NCI-H1436 (cell line): ENCODE measurements at regions not wholly inside any gene's neighbourhood (a gene's known extent, or its start where the extent isn't known, plus 50 kb on each side); places are given as distances from the start of the nearest gene placed in this dataset.
"Not testable (repeated sequence)": the region's sequence is repeated elsewhere in the genome, so short reads cannot be mapped to it uniquely, and the experiment has no call there.

ENCODE experiments used
- DNase-seq: peaks from one replicate; lab custom pipeline; 2025; lab: John Stamatoyannopoulos, UW

DNA sequence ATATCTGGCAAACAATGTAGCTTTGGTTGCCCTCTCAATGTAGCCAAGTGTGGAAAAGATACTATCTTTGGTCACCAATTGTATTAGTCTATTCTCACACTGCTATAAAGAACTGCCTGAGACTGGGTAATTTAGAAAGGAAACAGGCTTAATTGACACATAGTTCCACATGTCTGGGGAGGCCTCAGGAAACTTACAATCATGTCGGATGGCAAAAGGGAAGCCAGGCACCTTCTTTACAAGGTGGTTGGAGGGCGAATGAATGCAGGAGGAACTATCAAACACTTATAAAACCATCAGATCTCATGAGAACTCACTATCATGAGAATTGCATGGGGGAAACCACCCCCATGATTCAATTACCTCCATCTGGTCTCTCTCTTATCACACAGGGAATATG lies 133.1 kb upstream of the TBCA start:
- no peak for DNase-seq

DNA sequence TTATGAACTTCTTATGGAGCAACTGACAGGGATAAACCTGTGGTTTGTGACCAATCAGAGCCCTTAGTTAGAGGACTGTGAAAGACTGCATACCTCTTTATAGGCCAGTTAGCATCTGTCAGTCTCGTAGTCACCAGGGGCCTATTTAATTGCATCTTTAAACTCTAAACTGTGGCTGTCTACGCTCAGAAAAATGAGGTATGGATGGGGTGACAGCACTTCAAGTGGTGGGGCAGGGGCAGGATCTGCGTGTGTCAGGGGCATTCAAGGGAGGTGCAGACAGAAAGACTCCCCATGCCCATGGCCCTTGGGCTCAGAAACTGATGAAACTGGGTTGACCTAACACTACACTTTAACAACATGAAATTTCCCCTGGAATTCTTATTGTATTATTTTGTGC lies 132.6 kb upstream of the TBCA start:
- no peak for DNase-seq

DNA sequence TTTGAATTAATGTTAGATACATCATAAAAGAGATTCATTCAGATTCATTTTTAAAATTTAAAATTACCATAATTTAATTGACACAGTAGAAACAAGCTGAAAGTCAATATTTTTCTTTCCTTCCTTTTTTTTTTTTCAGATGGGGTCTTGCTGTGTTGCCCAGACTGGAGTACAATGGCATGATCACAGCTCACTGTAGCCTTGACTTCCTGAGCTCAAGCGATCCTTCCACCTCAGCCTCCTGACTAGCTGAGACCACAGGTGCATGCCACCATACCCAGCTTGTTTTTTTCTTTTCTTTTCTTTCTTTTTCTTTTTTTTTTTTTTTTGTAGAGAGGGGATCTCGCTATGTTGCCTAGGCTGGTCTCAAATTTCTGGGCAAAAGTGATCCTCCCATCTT lies 131.6 kb upstream of the TBCA start:
- no peak for DNase-seq

DNA sequence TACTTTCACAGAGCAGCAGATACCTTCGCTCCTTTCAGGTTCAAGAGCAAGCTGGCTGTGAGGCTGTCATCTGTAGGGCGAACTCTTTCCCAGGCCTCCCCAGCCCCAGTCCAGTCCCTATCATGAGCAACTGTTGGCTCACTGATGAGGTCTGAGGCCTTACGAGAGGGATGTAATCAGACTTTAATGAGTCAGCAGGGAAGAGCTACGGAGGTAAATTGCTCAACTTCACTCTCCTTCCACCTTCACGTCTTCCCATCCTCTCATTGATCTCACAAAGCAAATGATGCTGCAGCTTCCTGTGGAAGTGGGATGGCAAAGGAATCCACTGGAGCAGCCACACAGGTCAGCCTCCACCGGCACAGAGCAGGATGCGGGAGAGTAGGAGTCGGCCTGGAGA lies 130.7 kb upstream of the TBCA start:
- DNase-seq: no peak

DNA sequence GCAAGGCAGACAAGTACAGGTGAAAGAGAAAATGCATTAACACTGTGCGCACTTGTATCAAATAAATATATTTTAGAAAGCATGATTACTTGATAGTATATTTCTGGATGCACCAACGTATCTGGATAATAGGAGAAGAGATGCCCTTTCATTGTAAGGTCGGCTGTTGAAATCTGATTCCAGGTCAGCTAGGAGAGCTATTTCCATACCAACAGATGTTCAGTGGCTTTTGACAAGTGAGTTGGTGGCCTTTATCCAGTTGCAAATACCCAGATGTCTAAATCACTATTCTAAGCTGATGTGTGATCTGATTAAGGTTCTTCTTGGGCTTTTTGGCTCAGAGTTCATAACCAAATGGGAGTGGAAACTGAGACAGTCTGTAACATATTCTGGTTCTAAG lies 128.2 kb upstream of the TBCA start:
- no peak for DNase-seq

DNA sequence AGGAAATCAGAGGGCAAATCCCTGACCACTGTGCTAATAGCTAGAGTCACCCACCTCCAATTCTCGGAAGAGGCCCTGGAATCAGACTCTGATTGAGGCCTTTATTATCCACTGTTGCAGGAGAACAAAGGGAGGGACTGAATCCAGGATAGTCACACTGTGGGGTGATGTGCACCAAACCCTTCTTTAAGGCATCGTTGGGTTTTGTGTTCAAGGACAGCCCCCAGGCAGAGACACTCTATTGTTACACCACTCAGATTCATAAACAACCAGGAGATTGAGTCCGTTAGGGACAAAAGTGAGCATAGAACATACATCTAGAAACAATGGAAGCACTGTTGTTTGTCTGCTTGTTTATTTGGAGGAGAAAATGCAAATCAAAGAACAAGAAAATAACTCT lies 124.6 kb upstream of the TBCA start:
- DNase-seq: no peak

DNA sequence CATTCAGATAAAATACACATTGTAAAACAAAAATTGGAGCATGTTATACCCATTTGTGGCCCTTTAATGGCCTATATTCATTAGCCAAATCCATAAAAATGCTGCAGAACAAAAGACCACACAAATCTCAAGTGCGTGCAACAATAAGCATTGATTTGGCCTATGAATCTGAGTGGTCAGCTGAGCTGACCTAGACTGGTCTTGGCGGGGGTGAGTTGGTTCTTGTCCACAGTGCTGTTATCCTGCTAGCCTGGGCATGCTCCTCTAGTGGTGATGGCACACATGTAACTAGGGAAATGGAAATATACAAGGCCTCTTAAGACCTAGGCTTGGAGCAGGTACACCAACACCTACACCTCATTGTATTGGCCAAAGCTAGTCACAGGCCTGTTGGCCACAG lies 122.2 kb upstream of the TBCA start:
- no peak for DNase-seq

DNA sequence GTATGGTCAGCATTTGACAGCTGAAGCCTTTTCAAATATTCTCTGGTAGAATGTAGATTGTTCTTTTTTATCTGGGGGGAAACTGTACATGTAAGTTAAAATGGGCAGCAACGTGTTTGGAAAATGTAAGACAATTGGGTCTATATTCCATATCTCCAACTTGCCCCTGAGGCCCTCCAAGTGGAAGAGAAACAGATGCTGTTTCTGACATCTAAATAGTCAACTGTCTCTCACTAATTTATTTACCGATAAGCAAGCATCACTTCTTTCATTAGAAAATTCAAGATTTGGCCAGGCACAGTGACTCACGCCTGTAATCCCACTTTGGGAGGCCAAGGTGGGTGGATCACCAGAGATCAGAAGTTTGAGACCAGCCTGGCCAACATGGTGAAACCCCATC lies 120.2 kb upstream of the TBCA start:
- no peak for DNase-seq

DNA sequence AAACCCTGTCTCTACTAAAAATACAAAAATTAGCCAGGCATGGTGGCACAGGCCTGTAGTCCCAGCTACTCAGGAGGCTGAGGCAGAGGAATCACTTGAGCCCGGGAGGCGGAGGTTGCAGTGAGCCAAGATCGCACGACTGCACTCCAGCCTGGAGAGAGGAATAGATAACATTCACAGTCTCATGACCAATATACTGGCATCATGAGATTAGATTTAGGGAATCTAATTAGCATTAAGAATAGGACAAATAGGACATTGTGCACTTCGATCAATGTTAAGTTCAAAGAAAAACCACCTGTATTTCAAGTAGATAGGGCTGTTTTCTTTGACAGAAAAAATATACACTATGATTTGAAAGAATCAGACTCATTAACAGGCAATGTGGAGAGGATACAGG lies 118.0 kb upstream of the TBCA start:
- DNase-seq: not testable (repeated sequence)

DNA sequence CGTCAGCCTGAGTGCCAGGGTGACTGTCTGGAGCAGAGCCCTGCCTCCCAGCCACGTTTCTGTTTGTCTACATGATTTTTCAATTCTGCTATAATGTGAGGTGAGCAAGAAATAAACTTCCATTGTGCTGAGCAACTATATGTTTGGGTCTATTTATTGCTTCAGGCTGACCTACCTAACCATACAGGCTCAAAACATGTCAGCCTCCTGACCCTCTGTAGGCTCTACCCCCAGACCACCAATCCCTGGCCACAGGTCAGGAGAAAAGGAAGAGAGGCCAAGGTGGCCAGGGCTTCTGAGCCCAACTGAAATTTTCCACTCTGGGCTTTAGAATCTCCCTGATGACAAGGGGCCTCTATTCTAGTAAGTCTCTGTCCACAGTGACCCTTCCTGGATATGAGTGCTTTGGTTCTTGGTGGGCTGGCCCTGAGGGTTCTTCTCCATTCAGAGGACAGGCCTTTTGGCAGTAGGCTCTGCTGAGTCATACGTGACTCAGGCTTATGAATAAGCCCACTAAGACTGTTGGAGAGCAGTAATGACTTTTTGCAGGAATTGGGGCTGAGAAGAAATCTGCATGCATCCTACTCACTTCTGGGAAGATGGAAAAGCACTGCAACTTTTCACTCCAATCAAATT lies 117.2 kb upstream of the TBCA start:
- DNase-seq: no peak

DNA sequence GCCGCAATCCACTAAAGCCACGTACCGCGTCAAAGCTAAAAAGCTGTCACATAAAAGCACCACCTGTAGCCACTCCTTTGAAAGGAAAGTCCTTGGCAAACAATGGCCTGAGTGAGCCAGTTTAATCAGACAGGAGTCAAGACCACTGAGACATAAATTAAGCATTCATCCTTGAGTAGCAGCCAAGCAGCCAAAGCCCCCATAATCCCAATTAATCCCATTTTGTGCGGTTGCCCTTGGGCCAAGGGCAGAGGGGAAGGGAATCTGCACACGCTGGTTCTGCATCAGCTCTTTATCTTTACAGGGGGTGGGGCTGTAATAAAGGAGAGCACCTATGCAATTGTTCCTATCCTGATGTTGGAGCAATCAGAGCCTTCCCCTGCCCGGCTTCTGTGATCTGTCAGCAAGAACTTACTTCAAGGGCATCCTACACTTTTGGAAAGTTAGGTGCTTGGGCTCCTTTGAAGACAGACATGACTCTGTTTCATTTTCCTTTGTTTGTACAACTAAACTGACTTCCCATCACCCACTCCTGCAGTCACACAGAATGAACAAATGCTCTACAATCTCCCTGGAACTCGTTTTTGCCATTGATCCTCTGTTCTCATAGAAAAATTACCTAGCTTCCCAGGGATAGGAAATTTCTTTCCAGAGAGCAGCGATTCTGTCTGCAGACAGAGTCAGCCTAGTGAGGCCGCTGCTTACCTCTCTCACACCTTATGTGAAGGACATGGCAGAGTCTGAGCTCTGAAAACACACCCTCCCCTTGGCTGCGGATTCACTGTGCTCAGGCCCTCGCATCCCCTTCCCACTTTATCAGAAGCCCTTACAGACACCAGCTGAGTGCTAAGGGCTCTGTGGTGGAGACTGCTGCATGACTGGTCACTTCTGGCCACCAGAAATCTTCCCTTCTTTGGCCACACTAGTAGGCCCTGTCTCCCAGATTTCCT lies 116.2 kb upstream of the TBCA start:
- DNase-seq: no peak

DNA sequence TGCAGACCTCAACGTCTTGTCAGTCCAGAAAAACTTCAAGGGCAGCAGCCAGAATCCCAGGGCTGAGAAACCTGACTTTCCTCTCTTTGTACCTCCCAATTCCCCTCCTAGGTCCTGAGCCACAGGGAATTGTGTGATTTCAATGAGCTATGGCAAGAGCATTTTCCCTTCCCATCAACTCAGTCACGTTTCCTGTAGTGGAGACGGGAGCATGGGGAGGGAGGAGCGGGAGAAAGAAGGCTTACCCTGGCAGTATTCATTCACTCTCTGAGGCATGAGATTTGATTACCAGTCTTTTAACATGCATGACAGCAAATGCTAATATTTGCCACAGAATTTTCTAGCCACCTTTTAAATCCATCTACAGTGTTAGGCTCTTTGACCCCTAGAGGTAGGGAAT lies 109.4 kb upstream of the TBCA start:
- no peak for DNase-seq

DNA sequence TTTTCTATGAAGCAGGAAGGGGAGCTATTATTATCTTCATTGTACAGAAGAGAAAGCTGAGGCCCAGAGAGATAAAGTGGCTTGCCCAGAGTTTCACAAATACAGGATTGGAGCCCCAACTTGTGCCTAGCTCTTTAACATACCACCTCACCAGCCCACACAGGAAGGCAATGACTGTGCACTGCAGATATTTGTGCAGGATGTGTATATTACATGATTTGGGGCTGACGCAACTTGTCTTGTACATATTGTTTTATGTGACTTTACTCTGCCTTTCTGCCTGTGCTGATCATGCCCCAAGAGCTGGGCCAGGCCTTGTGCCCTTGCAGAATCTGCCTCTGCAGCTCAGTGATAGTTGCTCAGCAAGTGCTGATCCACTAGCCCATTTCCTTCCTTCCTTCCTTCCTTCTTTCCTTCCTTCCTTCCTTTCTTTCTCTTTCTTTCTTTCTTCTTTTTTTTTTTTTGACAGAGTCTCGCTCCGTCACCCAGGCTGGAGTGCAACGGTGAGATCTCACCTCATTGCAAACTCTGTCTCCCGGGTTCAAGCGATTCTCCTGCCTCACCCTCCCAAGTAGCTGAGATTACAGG lies 106.6 kb upstream of the TBCA start:
- DNase-seq: no peak

DNA sequence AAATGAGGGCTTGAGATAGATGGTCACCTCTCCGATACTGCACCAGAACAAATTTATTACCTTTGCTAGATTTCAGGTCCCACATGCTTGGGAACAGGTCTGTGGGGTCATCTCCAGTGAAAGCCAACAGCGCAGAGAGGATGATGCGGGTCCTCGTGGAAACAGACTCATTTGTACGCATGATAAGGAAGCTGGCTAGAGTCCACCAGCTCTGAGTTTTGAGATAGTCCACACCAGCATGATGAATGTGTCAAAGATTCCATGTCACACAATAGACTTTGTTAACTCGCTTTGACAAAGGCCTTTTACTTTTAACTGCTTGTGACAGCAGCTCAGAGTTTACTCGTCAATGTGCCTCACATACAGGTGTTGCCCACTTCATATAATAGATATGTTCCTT lies 105.4 kb upstream of the TBCA start:
- no peak for DNase-seq

DNA sequence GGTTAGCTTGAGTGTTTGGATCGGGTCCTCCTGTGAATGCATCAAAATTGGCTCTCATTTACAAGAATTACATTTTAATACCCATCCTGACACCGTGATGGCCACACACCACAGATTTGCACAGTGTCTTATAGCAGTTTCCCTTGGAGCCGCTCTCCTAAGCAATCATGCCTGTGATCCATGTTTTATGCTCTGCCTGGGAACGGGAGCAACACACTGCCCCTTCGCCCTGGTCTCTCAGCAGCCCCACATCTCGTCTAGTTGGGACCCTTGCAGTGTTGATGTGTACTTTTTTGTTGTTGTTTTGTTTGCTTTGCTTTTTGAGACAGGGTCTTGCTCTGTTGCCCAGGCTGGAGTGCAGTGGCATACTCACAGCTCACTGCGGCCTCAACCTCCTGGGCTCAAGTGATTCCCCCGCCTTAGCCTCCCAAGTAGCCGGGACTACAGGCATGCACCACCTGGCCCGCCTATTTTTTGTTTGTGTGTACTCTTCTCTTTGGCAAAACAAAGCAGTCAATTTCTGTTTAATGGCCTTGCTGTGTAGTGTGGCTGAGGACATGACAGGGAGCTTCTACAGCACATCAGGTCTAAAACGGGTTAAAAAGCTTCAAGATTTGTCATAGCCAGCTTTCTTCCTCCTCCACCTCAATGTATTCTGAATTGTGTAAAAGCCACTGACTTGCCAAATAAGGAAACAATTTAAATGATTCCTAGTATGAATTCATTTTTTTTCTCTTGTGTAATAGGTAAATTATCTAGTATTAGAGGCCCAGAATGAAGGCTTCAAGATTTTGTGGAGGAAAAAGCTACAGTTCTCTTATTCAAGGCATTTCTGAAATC lies 101.6 kb upstream of the TBCA start:
- DNase-seq: no peak

DNA sequence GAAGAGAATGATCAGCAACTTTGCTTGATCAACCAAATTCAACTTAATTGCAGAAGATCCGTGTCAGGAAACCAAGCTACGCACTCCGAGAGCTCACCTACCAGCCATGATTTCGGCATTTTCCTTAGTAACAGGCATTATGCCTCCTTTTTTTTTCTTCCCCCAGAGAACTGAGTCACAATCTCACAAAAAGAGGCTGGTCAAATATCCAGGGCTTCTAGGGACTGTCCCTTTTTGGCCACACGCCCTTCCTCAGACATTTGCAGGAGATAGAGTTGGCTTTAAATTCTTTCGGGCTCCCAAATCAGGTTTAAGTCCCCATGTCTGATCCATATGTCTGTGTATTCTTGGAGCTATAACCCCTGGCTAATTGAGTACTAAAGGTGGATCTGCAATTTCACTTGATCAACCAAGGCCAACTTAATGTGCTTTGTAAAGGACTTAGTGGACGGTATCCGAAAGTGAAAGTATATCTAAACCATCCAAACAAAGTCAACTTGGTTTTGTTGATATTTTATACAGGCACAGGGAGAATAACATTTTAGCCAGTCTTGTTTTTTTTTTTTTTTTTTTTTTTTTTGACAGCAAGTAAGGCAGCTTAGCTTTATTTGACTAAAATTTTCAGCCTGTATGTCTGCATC lies 100.8 kb upstream of the TBCA start:
- no peak for DNase-seq

DNA sequence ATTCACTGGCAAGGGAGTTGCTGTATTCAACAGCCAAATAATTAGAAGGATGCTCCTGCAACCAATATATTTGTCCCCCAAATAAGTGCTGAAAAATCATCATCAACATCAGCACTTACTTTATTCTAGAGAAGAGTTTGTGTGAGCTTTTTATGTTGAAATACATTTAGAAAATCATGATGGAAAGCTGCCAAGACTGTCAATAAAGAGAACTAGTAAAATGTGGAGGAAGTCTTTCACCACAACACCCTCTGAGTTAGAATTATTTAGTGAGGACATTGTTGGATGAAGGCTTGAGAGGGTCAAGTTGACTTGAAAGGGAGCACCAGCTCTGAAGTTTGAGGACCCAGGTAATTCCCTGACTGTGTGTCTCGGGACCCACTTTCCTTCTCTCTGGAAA lies 100.2 kb upstream of the TBCA start:
- DNase-seq: no peak

DNA sequence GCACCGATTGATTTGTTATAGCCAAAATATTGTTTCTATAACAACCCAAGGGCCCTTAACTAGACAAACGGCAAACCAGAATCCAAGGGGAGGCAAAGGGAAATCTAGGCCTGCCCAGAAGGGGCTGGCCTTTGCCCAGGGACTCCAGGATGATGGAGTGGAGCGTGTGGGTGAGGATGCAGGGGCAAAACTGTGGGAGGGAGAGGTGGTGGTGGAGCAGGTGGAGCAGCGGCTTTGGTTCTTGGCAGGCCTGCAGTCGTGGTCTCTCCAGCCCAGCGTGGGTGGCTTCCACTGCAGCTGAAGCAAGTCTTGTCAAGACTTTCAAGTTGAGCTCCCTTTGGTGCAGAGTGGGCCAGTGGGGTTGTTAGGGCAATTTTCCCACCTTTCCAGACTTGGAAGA lies 98.6 kb upstream of the TBCA start:
- DNase-seq: no peak

DNA sequence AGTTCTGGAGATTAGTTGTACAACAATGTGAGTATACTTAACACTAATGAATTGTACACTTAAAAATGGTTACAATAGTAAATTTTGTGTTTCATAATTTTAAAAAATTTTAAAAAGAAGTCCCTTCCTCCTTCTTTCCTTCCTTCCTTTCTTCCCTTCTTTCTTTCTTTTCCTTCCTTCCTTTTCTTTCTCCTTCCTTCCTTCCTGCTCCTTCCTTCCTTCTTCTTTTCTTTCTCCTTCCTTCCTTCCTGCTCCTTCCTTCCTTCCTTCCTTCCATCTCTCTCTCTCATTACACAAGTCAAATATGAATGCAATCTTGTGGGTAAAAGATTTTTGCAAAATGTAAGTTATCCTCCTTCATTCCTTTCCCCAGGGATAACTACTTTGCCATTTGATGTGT lies 97.1 kb upstream of the TBCA start:
- no peak for DNase-seq

DNA sequence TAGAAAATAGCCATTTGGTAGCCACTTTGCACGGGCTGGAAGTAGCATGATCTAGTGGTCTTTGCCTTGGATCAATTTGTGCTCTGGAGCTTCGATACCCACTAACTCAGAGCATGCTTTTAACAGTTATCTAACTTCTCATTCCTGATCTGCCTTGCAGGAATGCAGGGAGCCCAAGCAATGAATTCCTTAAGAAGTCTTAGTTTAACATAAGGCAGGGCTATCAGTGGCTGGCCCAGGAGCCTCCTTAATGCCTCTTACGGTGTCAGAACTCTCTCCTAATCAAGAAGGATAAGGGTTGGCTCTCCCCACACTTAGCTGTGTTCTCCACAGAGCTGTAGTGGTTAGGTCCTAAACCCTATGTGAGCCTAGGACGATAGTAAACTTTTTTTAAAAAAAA lies 95.8 kb upstream of the TBCA start:
- no peak for DNase-seq

DNA sequence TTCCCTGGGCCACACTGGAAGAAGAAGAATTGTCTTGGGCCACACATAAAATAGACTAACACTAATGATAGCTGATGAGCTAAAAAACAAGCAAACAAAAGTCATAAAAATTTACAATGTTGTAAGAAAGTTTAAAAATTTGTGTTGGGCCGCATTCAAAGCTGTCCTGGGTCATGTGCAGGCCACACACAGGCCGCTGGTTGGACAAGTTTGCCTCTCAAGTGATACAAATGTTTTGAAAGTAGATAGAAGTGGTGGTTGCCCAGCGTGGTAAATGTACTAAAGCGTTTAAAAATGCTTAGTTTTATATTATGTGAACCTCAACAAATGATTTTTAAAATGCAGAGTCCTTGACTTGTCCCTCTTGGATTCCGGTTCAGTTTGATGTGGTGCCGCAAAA lies 94.9 kb upstream of the TBCA start:
- DNase-seq: no peak
